ENCODE measurements at regions not wholly inside any gene's neighbourhood (a gene's known extent, or its start where the extent isn't known, plus 50 kb on each side); places are given as distances from the start of the nearest gene placed in this dataset.

DNA sequence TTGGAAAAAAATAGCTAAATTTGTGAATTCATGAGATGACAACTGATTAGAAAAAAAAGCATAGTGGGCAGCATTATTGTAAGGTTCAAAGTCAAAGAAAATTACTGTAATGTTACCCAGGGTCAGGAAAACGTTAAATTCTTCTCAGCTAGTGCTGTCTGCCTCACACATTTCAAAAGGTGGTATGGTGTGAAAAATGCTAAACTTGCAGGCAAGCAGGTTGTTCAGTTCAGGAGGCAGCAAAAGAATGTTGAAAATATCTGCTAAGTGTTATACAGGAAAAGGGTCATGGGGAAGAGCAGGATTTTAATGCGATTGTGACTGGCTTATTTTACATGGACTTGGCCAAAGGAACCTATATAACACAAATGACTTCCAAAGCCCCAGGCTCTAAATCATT, 232.5 kb upstream of the NDST3 start:
- DNase-seq (ENCODE audit: low read depth): no peak

DNA sequence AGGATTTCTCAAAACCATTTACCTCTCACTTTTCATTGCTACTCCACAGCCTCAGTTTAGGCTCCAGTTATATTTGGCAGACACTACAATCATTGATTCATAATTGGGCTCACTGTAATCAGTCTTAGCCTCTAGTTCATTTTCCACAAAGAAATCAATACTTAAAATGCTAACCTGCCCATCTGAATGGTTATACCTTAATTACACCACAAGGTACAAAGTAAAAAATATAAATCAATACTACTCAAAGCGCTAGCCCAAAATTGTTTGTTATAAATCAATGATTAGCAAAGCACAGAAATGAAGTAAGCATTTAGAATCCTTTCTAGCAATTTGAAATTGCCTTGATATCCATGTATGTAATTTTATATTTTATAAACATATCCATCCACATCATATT, 222.6 kb upstream of the NDST3 start:
- no peak for DNase-seq (ENCODE audit: low read depth)

DNA sequence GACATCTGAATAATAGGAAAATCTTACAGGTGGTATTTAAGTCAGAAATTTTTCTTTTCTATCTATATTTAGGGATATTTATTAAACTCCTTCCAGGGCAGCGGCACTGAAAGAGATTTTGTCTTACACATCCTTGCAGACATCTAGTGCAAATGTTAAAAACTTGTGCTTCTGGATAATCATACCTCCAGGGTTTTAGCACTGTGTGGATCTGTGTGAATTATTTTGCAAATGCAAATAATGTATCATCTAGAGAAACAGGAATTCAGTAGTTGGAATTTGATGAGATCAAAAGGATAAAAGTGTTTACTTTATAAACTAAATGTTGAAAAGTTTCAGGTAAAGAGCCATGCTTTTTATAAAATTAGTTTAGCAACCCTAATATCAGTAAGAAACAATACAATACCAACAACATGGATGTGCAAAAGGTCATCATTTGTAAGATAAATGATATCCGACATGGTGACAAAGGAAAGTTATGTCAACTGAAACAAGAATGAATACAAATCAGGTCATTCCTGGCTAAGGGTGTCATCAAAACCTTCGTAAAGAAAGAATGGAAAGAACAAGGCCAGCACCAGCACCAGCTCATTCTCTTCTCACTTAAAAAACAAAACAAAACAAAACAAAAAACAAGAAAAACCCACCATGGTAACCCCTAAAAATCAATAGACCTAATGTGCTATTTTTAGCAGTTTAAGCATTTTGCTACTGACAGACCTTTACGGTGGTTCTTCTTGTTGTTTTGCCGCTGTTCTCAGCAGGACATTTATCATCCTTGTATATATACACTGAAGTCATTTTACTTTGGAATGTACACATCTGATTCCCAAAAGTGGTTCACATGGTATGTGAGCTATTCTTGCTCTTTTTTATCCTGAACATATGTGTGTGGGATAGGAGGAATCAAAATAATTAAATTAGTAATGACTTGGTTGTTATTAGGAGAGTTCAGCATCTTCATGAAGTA, 219.7 kb upstream of the NDST3 start:
- DNase-seq (ENCODE audit: low read depth): no peak

GRCh38 chr4:117817301-117817700, 217.0 kb upstream of the NDST3 start:
- DNase-seq (ENCODE audit: low read depth): no peak

- no peak for DNase-seq (ENCODE audit: low read depth)
Measured at GRCh38 chr4:117821834-117822233, 212.5 kb upstream of the NDST3 start.

- DNase-seq (ENCODE audit: low read depth): peak; percentile 44
Measured at GRCh38 chr4:117823388-117823787, 210.9 kb upstream of the NDST3 start.

DNA sequence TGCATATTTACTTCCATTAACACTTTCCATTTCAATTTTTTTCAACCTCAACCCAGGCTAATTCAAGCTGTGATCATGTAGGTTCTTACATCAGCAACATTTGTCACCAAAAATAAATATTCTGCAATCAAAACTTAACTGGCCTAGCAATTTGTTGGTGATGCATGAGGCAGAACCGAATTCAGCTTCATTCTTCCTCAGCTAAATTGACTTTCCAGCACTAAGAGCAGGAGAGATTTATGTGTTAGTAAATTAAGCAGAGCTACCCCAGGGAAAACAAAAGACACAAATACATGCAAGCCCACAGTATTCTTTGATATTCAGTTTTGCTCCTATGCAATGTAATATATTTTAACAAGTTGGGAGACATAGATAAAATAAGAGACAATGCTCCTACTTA, 208.7 kb upstream of the NDST3 start:
- no peak for DNase-seq (ENCODE audit: low read depth)

DNA sequence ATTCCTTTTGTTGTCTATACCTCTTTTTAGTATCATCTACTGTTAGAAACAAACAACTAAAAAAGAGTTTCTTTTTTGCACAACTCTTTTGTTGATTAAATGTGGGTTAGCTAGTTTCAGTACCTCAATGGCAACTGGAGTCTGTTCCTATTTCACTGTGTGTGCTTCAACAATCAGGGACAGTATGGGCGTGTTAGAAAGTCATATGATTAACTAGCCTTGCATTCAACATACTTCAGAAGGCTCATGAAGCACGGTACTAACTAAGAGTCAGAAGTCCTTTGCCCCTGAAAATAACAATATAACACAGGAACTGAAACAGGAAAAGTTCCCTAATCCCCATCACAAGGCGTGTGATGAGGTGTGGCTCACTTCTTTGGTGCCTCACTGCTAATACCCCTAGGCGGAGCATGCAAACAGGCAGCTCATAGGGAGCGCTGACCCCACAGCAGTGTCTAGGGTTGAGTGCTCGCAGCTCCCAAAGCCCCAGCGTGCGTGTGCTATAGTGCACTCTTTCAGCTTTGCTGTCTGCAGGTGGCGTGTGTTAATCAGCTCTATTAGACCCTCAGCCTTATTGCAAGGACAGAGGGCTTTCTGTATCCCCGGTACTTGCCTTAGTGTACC, 203.1 kb upstream of the NDST3 start:
- DNase-seq (ENCODE audit: low read depth): no peak

DNA sequence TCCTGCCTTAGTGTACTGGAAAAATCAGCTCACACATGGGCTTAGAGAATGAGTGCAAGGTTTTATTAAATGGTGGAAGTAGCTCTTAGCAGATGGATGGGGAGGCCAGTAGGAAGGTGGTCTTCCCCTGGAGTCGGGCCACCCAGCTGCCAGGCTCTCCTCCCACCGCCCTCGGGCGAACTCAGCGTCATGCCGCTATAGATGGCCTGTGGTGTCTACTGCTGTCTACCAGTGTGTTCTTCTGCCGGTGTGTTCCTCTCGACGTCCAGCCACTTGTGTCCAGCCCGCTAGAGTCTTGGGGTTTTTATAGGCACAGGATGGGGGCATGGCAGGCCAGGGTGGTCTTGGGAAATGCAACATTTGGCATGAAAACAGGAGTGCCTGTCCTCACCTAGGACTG, 198.7 kb upstream of the NDST3 start:
- DNase-seq (ENCODE audit: low read depth): no peak

GRCh38 chr4:117844594-117844993, 189.7 kb upstream of the NDST3 start:
- no peak for DNase-seq (ENCODE audit: low read depth)

- no peak for DNase-seq (ENCODE audit: low read depth)
Measured at GRCh38 chr4:117845270-117845669, 189.0 kb upstream of the NDST3 start.

DNA sequence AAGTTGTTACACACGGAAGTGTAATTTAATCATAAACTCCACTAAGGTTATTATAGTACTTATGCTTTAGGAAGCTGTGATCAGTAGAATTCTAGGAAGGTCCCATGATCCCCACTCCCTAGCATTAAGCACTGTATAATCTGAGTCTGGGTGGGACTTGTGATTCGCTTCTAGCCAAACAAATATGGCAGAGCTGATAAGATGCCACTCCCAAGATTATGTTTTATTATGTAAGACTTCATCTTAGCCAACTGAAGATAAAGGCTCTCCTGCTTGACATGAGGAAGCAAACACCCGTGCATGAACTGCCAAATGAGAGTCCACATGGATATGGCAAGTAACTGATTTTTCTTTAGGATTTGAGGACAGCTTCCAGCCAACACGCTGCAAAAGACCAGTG, 186.4 kb upstream of the NDST3 start:
- no peak for DNase-seq (ENCODE audit: low read depth)

DNA sequence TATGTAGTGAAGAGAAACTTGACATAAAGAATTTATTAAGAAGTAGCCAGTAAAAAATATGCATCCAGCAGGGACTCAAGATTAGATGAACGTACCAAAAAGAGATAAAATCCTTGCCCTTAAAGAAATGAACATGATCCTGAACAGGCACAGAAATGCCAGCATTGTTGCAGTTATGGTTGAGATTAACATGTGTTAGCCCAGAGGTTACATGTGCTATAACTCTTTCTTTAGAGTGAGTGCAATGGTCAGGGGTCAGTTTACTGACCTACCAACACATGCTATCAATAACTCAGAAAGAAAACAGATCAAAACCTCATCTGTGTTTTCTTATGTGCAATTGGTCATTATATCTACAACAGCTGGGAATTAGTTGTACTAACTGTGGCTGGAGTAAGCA, 166.1 kb upstream of the NDST3 start:
- no peak for DNase-seq (ENCODE audit: low read depth)

- no peak for DNase-seq (ENCODE audit: low read depth)
Measured at GRCh38 chr4:117873779-117874178, 160.5 kb upstream of the NDST3 start.

GRCh38 chr4:117874216-117874615, 160.1 kb upstream of the NDST3 start:
- DNase-seq (ENCODE audit: low read depth): no peak

GRCh38 chr4:117889978-117890377, 144.3 kb upstream of the NDST3 start:
- no peak for DNase-seq (ENCODE audit: low read depth)

GRCh38 chr4:117893207-117893606, 141.1 kb upstream of the NDST3 start:
- DNase-seq (ENCODE audit: low read depth): peak; percentile 93

GRCh38 chr4:117898496-117898895, 135.8 kb upstream of the NDST3 start:
- DNase-seq (ENCODE audit: low read depth): peak; percentile 86

GRCh38 chr4:117900832-117901231, 133.5 kb upstream of the NDST3 start:
- peak; percentile 50 for DNase-seq (ENCODE audit: low read depth)

DNA sequence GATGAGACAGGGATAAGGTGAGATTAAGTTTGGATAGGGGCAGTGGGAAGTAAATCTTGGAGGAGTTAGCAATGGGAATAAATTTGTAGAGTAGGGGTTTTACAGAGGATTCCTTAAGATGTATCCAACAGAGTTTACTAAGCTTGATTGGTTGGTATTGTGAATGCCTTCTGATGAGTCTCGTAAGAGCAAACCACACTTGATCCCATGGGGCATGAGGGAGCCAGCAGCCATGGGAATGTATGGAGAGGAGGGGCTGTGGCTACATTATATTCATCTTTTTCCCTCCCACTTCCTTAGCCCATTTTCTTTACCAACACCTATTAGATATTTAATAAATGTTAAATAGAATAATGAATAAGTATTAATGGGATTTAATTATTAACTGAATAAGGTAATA, 126.6 kb upstream of the NDST3 start:
- no peak for DNase-seq (ENCODE audit: low read depth)

DNA sequence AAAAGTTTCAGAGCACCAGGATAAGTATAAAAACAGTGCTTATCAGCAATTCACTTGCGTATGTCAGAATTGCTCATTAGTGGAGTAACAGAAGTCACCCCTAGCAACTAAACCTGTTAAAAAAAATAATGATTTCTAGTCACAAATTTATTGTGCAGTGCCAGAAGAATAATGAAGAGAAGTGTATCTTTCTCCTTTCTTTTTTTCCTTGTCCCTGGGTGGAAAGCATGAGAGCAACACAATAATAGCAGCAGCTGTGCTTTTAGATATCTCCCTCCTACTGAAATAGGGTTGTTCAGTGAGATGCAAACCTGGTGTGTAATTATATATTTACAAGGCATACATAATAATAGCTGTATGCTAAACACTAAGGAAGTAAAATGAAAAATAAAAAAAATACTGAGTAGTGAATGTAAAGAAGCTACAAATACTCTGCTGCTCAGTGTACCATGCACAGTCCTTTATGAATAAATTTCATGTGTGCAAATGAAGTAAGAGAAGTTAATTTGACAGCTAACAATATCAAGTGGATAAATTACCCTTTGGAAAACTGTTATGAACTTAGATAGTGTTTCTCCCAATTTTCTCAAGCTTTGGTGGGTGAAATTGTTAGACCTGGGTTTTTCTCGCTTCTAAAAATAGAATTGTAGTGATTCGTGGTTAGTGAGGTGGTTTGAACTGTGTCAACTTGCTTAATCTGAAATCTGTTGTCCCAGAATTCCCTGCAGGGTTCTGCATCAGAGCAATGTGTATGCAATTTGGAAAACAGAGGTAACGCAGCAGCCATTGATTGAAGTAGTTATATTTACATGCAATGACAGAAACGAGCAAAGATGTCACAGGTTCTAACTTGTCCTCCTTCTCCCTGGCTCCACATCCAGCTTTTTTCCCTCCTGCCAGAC, 125.7 kb upstream of the NDST3 start:
- DNase-seq (ENCODE audit: low read depth): peak; percentile 8

DNA sequence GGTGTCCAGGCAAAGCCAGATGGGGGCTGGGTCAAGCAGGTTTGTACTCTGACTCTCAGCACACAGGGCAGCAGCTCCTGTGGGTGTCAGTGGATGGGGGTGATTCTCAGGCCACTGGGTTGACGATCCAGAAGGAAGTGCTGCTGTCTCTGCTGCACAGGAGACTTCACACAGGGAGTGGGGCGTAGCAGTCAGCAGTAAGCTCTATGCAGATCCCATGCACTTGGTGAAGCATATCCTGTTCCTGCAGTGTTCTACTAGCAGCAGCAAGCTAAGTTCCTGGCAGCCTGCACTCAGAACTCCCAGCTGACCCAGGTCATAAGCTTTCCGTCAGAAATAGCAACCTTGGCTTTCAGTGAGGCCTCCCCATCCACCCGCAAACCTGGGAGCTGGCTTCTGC, 117.6 kb upstream of the NDST3 start:
- DNase-seq (ENCODE audit: low read depth): no peak

Measured in renal cortical epithelial cell (primary cell).